ENCODE measurements at regions not wholly inside any gene's neighbourhood (a gene's known extent, or its start where the extent isn't known, plus 50 kb on each side); places are given as distances from the start of the nearest gene placed in this dataset.

GRCh38 chr9:117887941-117888340, 183.7 kb downstream of the TLR4 start:
- H3K27ac Mint-ChIP-seq (ENCODE audit: unreplicated experiment): no peak overlapping the region

DNA sequence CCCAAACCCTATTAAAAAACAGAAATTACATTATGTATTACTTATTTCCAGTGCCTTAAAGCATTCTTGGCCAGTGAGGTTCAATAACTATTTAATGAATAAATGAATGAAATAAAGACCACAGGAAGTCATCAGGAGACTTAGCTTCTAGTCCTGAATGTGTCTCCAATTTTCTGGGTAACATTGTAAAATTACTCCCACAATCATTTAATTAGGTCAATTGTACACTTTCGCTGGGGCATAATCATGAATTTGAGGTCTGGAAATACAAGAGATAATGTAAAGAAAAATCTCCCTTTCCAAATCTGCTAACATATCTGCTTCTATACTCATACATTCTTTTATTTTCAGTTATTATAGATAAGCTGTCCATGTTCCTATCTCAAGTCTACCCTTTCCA, 199.2 kb downstream of the TLR4 start:
- Mint-ChIP-seq H3K4me3 (no peak overlapping the region), H3K27ac (ENCODE audit: unreplicated experiment) (no peak overlapping the region)
- DNase-seq (ENCODE audit: low read depth, low spot score): no peak

More at GRCh38 chr9:117887941-117888340, 183.7 kb downstream of the TLR4 start:
- H3K4me3 Mint-ChIP-seq: no peak overlapping the region
- DNase-seq (ENCODE audit: low read depth, low spot score): no peak
- H3K27me3 Mint-ChIP-seq (ENCODE audit: low read depth): no peaks in the 10 kb centered on the region
- H3K36me3 Mint-ChIP-seq (ENCODE audit: low read depth): no peaks in the 10 kb centered on the region
- TF ChIP-seq CTCF (conservative IDR thresholded peaks at IDR 0.05): no peak
- no peaks in the 10 kb centered on the region for H3K4me1 Mint-ChIP-seq
- H3K9me3 Mint-ChIP-seq: no peaks in the 10 kb centered on the region

DNA sequence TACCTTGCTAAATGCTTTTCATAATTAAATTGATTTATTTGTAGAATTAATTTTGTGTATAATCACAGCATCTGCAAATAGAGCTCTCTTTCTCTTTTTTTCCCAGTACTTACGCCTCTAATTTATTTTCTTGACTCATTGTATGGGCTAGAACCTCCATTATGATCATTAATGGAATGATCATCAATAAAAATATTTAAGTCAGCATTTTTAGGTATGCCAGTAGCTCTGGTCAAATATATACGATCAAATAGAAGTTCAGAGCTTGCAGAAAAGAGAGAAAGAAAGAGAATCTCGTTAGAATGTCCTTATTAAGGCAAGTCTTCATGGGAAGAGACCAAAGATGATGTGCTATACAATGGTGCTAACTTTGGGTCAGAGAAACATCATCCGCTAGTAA, 202.6 kb downstream of the TLR4 start:
- Mint-ChIP-seq H3K27ac (ENCODE audit: unreplicated experiment) (no peak overlapping the region), H3K4me3 (no peak overlapping the region), H3K9me3 (peaks cover 16% of the 10 kb centered on the region), H3K36me3 (ENCODE audit: low read depth) (peaks cover 8% of the 10 kb centered on the region), H3K4me1 (no peaks in the 10 kb centered on the region), H3K27me3 (ENCODE audit: low read depth) (no peaks in the 10 kb centered on the region)
- no peak for TF ChIP-seq CTCF (conservative IDR thresholded peaks at IDR 0.05)
- DNase-seq (ENCODE audit: low read depth, low spot score): no peak

More for the DNA sequence above, 199.2 kb downstream of the TLR4 start:
- H3K36me3 Mint-ChIP-seq (ENCODE audit: low read depth): no peaks in the 10 kb centered on the region
- no peak for TF ChIP-seq CTCF (conservative IDR thresholded peaks at IDR 0.05)
- H3K4me1 Mint-ChIP-seq: no peaks in the 10 kb centered on the region
- H3K9me3 Mint-ChIP-seq: no peaks in the 10 kb centered on the region
- H3K27me3 Mint-ChIP-seq (ENCODE audit: low read depth): peaks cover 2% of the 10 kb centered on the region

- TF ChIP-seq CTCF (conservative IDR thresholded peaks at IDR 0.05): no peak
- Mint-ChIP-seq H3K27me3 (ENCODE audit: low read depth) (no peaks in the 10 kb centered on the region), H3K4me1 (no peaks in the 10 kb centered on the region), H3K27ac (ENCODE audit: unreplicated experiment) (no peak overlapping the region), H3K4me3 (no peak overlapping the region), H3K9me3 (peaks cover 16% of the 10 kb centered on the region), H3K36me3 (ENCODE audit: low read depth) (peaks cover 8% of the 10 kb centered on the region)
- DNase-seq (ENCODE audit: low read depth, low spot score): no peak
Observed at GRCh38 chr9:117907420-117907819, 203.2 kb downstream of the TLR4 start.

- Mint-ChIP-seq H3K27ac (ENCODE audit: unreplicated experiment) (no peak overlapping the region), H3K4me1 (no peaks in the 10 kb centered on the region), H3K36me3 (ENCODE audit: low read depth) (peaks cover 2% of the 10 kb centered on the region), H3K9me3 (peaks cover 6% of the 10 kb centered on the region), H3K4me3 (no peak overlapping the region), H3K27me3 (ENCODE audit: low read depth) (no peaks in the 10 kb centered on the region)
- no peak for TF ChIP-seq CTCF (conservative IDR thresholded peaks at IDR 0.05)
- no peak for DNase-seq (ENCODE audit: low read depth, low spot score)
Observed at GRCh38 chr9:117916291-117916690, 212.1 kb downstream of the TLR4 start.

- Mint-ChIP-seq H3K4me1 (no peaks in the 10 kb centered on the region), H3K4me3 (no peak overlapping the region), H3K27me3 (ENCODE audit: low read depth) (no peaks in the 10 kb centered on the region), H3K36me3 (ENCODE audit: low read depth) (no peaks in the 10 kb centered on the region), H3K9me3 (no peaks in the 10 kb centered on the region), H3K27ac (ENCODE audit: unreplicated experiment) (no peak overlapping the region)
- TF ChIP-seq CTCF (conservative IDR thresholded peaks at IDR 0.05): no peak
- DNase-seq (ENCODE audit: low read depth, low spot score): no peak
Observed at GRCh38 chr9:117917873-117918272, 213.7 kb downstream of the TLR4 start.
